Activated CD8-positive, alpha-beta T cell treated with anti-CD3 and anti-CD28 coated beads for 36 hours (primary cell): ENCODE measurements at regions not wholly inside any gene's neighbourhood (a gene's known extent, or its start where the extent isn't known, plus 50 kb on each side); places are given as distances from the start of the nearest gene placed in this dataset.

Source experiments
- ATAC-seq: fragments of 200-7000 bp; cut with Tn5 transposase; one replicate; pipeline ENCODE4 v1.10.0; 2021; ENCODE audit warnings: mild to moderate bottlenecking, moderate library complexity
- CTCF ChIA-PET: fragments of 350-600 bp; sonication (Branson Sonifier 250); formaldehyde crosslinking; loops from one replicate; lab custom pipeline; 2021; ENCODE audit warnings: antibody characterized with exemption; lab: Charles Lee
- POLR2A ChIA-PET: fragments of 350-600 bp; sonication (Branson Sonifier 250); formaldehyde crosslinking; loops from one replicate; lab custom pipeline; 2021; ENCODE audit warnings: antibody characterized with exemption; lab: Charles Lee
- DNase-seq: peaks from one replicate; pipeline ENCODE4 v3.0.0-alpha.2; 2020
- H3K27ac Mint-ChIP-seq: one replicate; pipeline ENCODE4 v1.8.0; 2021; ENCODE audit warnings: mild to moderate bottlenecking, mixed read lengths
- H3K27me3 Mint-ChIP-seq: one replicate; pipeline ENCODE4 v1.8.0; 2021; ENCODE audit warnings: mixed read lengths
- H3K36me3 Mint-ChIP-seq: one replicate; pipeline ENCODE4 v1.8.0; 2021; ENCODE audit warnings: low read depth, mixed read lengths
- H3K4me1 Mint-ChIP-seq: one replicate; pipeline ENCODE4 v1.8.0; 2021; ENCODE audit warnings: low read depth, mixed read lengths
- H3K4me3 Mint-ChIP-seq: one replicate; pipeline ENCODE4 v1.8.0; 2021; ENCODE audit warnings: mild to moderate bottlenecking, moderate library complexity, mixed read lengths
- H3K9me3 Mint-ChIP-seq: one replicate; pipeline ENCODE4 v1.8.0; 2021; ENCODE audit warnings: mixed read lengths
- CTCF ChIP-seq: fragments of 200-600 bp; IDR thresholded peaks from one replicate; pipeline ENCODE4 v1.8.0; 2022; ENCODE audit warnings: antibody characterized with exemption, mild to moderate bottlenecking
- intact Hi-C: fragments of 100-400 bp; cut with micrococcal nuclease; formaldehyde crosslinking; loops from one replicate; pipeline ENCODE4 v1.10.0; 2022

DNA sequence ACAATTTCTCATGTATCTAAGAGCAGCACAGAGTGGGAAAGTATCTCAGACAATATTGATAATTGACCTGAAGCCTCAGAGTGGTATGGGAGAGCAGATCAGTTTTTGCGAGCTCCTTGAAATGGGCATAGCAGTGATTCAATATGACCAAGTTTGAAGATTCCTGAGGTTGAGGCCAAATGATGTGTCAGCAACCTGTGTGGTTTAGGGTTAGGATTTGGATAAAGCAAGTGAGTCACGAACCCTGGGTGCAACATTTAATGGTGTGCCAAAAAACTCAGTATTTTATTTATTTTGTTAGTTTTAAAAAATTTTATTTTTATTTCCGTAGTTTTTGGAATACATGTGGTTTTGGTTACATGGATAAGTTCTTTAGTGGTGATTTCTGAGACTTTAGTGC lies 92.5 kb upstream of the C21orf91 start:
- H3K4me3 Mint-ChIP-seq, result no peak overlapping the region
- no peaks in the 10 kb centered on the region for H3K36me3 Mint-ChIP-seq
- no peak for DNase-seq
- no peaks in the 10 kb centered on the region for H3K9me3 Mint-ChIP-seq
- ChIA-PET POLR2A (no interaction called here), CTCF (interaction anchor here (0.9 to 2.7 kb wide), 3 partner anchors 8 to 14 kb away, joined by 3 to 17 read pairs (median 7); no protein-coding TSS in a partner anchor)
- peaks cover 3% of the 10 kb centered on the region for H3K27me3 Mint-ChIP-seq
- TF ChIP-seq CTCF, result no peak
- H3K4me1 Mint-ChIP-seq, result no peaks in the 10 kb centered on the region
- intact Hi-C loops, result no loop called here
- no peak overlapping the region for H3K27ac Mint-ChIP-seq
- ATAC-seq, result no peak

DNA sequence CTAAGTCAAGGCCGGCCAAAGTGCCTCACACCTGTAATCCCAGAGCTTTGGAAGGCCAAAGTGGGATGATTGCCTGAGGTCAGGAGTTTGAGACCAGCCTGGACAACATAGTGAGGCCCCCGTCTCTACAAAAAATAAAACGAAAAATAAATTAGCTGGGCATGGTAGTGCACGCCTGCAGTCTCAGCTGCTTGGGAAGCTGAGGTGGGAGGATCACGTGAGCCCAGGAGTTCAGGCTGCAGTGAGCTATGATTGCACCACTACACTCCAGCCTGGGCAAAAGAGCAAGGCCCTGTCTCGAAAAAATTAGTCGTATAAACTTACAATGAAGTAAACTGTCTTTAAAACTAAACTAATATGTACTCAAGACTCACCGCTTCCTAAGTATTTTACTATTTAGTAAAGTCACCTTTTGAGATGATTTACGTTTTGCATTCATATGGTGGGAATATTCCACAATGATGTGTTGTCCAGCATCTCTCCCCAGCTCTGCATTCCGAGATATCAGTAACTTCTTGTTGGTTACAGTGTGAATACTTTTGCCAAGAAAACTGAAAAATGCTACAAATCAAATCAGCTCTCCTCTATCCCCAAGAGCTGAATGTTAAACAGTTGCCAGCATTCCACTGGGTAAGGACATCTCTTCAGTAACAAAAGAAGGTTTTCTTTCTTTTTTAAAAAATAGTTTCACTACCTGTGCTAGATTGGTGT lies 84.9 kb upstream of the C21orf91 start:
- Mint-ChIP-seq H3K4me1 (peaks cover 9% of the 10 kb centered on the region), H3K27ac (no peak overlapping the region), H3K9me3 (peaks cover 9% of the 10 kb centered on the region), H3K36me3 (peaks cover 7% of the 10 kb centered on the region), H3K4me3 (no peak overlapping the region), H3K27me3 (no peaks in the 10 kb centered on the region)
- no peak for TF ChIP-seq CTCF
- POLR2A ChIA-PET, result interaction anchor here (1.1 kb wide), 1 partner anchor 21 kb away, joined by 3 read pairs; no protein-coding TSS in a partner anchor
- CTCF ChIA-PET, result interaction anchor here (0.9 to 2.9 kb wide), 13 partner anchors 8 to 230 kb away, joined by 3 to 33 read pairs (median 4); no protein-coding TSS in a partner anchor
- ATAC-seq (no peak), DNase-seq (no peak)
- intact Hi-C loops, result loop anchor here (1.0 kb wide), 1 partner anchor 225 kb away; no protein-coding TSS in a partner anchor

DNA sequence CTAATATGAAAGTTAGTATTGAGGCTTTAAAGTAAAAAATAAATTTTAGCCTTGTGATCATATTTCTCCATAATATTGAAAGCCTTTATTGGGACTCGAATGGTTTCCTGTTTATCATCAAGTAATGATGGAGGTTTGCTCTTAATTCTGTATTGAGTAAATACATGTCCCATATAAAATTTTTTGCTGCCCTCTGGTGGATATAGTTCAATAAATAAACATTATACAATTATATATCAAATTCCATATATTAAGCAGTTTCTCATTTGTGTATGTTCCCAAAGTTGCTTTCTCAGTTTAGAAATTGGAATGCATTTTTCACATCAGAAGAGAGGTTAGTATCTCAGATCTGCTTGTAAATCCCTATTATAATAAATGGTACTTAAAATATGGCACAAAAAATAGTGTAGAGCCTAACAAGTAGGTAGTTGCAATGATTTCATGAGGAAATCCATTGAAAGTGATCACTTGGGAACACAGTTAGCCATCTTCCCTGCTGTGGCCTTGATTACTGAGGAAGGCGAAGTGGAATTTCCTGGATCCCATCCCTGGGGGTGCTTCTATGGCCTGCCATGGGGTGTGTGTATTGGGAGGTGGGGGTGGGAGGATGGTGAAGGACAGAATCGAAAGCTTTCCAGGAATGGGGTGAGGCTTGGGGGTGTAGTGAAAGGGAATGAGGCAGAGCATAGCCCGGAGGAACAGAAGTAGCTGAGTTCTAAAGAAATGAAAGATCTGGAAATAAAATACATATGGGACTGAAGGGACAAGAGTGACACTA lies 84.1 kb upstream of the C21orf91 start:
- CTCF ChIA-PET, result interaction anchor here (0.9 to 2.9 kb wide), 12 partner anchors 9 to 229 kb away, joined by 3 to 33 read pairs (median 4); no protein-coding TSS in a partner anchor
- Mint-ChIP-seq H3K4me1 (peaks cover 9% of the 10 kb centered on the region), H3K4me3 (no peak overlapping the region), H3K36me3 (peaks cover 9% of the 10 kb centered on the region), H3K9me3 (peaks cover 11% of the 10 kb centered on the region), H3K27ac (no peak overlapping the region), H3K27me3 (no peaks in the 10 kb centered on the region)
- ATAC-seq, result peak; percentile 55
- no peak for DNase-seq
- TF ChIP-seq CTCF, result peak; percentile 62
- intact Hi-C loops, result loop anchor here (1.0 kb wide), 1 partner anchor 224 kb away; no protein-coding TSS in a partner anchor
- POLR2A ChIA-PET, result interaction anchor here (1.1 kb wide), 1 partner anchor 22 kb away, joined by 3 read pairs; no protein-coding TSS in a partner anchor

DNA sequence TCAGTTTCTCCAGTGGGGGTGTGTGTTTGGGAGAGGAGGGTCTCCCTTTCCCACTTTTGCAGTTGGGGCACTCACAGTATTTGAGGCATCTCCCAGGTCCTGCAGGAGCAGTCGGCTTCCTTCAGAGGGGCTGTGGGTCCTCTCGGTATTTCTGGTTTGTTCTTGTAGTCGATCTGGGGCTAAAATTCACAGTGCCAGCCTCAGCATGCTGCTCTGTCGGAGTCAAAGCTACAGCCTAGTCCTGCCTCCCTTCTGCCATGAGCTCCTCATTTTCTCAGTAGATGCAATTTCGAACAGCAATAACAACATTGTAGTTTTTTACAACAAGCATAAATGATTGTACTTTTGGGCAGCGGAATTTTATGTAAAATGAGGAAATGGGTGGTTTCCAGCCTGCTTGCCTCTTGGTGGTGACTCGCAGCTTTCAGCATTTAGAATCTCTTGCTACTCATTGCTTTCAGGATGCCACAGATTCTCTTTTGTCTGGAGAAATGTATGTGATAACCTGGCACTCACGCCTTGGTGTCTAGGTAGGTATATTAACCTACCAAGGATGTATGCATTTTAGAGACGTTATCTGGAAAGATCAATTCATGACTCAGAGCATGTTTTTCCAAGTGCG lies 82.4 kb upstream of the C21orf91 start:
- H3K4me1 Mint-ChIP-seq, result peaks cover 14% of the 10 kb centered on the region
- no peak for TF ChIP-seq CTCF
- DNase-seq, result no peak
- ChIA-PET CTCF (interaction anchor here (0.9 to 1.6 kb wide), 10 partner anchors 11 to 222 kb away, joined by 3 to 5 read pairs (median 4); no protein-coding TSS in a partner anchor), POLR2A (no interaction called here)
- peaks cover 9% of the 10 kb centered on the region for H3K36me3 Mint-ChIP-seq
- peaks cover 14% of the 10 kb centered on the region for H3K9me3 Mint-ChIP-seq
- ATAC-seq, result no peak
- no peak overlapping the region for H3K4me3 Mint-ChIP-seq
- H3K27me3 Mint-ChIP-seq, result no peaks in the 10 kb centered on the region
- no peak overlapping the region for H3K27ac Mint-ChIP-seq
- intact Hi-C loops, result no loop called here
